IgD-negative memory B cell (primary cell): ENCODE measurements at regions not wholly inside any gene's neighbourhood (a gene's known extent, or its start where the extent isn't known, plus 50 kb on each side); places are given as distances from the start of the nearest gene placed in this dataset.
A peak's percentile ranks its signal among the peaks of the same experiment; 100 is the strongest.

ENCODE experiments used
- H3K27ac Mint-ChIP-seq, 3 donors: one replicate each; pipeline ENCODE4 v1.8.0; 2020 to 2022; ENCODE audit warnings: mild to moderate bottlenecking in 3 of 3, mixed read lengths in 3 of 3, moderate library complexity in 1 of 3
- H3K27me3 Mint-ChIP-seq: one replicate; pipeline ENCODE4 v1.8.0; 2021; ENCODE audit warnings: mixed read lengths
- H3K36me3 Mint-ChIP-seq: one replicate; pipeline ENCODE4 v1.8.0; 2020; ENCODE audit warnings: mild to moderate bottlenecking, mixed read lengths
- H3K4me1 Mint-ChIP-seq, 3 donors: one replicate each; pipeline ENCODE4 v1.8.0; 2020 to 2022; ENCODE audit warnings: mixed read lengths in 3 of 3, mild to moderate bottlenecking in 1 of 3
- H3K4me3 Mint-ChIP-seq, 4 donors: one replicate each; pipeline ENCODE4 v1.8.0; 2020 to 2022; ENCODE audit warnings: mild to moderate bottlenecking in 4 of 4, mixed read lengths in 4 of 4, moderate library complexity in 3 of 4
- H3K9me3 Mint-ChIP-seq, 3 donors: one replicate each; pipeline ENCODE4 v1.8.0; 2020 to 2021; ENCODE audit warnings: mixed read lengths in 3 of 3, mild to moderate bottlenecking in 1 of 3

DNA sequence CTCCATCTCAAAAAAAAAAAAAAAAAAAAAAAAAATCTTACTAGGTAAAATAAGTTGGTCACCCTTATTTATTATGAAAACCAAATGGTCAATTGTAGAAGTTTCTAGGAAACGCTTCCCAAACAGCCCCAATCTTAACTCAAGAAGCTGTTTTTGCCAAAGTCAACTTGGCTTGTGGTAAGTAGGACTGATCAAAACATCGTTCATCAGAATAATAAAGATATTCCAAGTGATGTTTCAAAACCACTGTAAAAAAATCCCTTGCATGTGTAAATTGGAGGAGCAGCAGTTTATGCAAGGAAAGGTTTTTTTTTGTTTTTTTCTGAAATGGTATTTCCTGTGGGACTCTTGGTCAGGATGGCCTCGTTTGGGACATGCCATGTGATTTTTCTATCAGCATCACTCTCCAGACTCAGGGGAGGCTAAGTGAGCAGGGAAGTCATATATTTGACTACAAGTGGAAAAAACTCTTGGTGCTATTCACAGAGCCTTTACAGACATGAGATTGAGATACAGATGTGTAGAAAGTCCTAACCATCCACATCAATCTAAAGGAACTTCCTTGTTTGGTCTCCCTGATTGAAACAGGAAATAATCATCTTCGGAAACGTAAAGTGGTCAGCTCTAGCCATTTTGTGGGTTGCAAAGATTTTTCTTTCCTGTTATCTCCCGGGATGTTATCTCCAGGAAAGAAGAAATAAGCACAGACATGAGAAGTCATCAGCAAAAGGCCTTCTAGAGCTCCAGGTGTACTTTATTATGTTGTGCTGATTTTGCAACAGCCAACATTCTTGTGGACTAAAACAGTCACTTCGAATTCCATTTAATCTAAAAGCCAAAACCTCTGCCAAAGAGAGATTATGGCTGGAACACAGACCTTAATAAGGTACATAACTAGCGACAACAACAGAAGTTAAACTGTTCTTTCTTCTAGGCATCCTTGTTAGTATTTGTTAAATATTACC is 177.8 kb downstream of the EDN1 start:
- Mint-ChIP-seq H3K36me3 (peaks cover 2% of the 10 kb centered on the region), H3K9me3 (peaks cover 0 to 4% (median 0%) of the 10 kb centered on the region in 3 donors), H3K27me3 (no peaks in the 10 kb centered on the region), H3K4me3 (no peak overlapping the region), H3K27ac (no peak overlapping the region), H3K4me1 (peaks cover 0 to 2% (median 0%) of the 10 kb centered on the region in 3 donors)

DNA sequence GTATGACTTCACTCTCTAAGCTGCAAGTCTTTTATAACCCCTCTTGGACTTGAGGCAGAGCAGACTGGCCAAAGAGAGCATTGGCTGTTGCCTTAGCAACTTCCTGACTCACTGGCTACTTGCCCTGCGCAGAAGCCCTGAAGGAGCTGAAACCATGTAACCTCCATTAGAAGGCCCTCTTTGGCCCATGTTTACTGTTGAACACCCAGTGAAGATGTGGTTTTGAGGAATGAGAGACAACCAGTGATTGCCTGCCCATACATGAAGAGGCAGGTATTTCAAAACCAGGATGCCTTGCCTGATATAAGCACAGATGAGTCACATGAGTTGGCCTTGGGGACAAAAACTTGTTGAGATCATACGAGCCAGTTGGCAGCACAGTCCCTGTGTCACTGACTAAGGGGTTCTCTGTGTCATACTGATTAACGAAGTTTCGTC is 182.5 kb downstream of the EDN1 start:
- Mint-ChIP-seq H3K9me3 (peaks cover 0 to 2% (median 0%) of the 10 kb centered on the region in 3 donors), H3K36me3 (peaks cover 2% of the 10 kb centered on the region), H3K4me1 (peaks cover 0 to 4% (median 4%) of the 10 kb centered on the region in 3 donors), H3K27me3 (peaks cover 1% of the 10 kb centered on the region), H3K27ac (no peak overlapping the region), H3K4me3 (no peak overlapping the region)

- Mint-ChIP-seq H3K36me3 (peaks cover 2% of the 10 kb centered on the region), H3K9me3 (peaks cover 0 to 2% (median 0%) of the 10 kb centered on the region in 3 donors), H3K27me3 (peaks cover 1% of the 10 kb centered on the region), H3K27ac (no peak overlapping the region), H3K4me3 (no peak overlapping the region), H3K4me1 (peaks cover 0 to 4% (median 2%) of the 10 kb centered on the region in 3 donors)
Observed at GRCh38 chr6:12473494-12473893, 183.3 kb downstream of the EDN1 start.

DNA sequence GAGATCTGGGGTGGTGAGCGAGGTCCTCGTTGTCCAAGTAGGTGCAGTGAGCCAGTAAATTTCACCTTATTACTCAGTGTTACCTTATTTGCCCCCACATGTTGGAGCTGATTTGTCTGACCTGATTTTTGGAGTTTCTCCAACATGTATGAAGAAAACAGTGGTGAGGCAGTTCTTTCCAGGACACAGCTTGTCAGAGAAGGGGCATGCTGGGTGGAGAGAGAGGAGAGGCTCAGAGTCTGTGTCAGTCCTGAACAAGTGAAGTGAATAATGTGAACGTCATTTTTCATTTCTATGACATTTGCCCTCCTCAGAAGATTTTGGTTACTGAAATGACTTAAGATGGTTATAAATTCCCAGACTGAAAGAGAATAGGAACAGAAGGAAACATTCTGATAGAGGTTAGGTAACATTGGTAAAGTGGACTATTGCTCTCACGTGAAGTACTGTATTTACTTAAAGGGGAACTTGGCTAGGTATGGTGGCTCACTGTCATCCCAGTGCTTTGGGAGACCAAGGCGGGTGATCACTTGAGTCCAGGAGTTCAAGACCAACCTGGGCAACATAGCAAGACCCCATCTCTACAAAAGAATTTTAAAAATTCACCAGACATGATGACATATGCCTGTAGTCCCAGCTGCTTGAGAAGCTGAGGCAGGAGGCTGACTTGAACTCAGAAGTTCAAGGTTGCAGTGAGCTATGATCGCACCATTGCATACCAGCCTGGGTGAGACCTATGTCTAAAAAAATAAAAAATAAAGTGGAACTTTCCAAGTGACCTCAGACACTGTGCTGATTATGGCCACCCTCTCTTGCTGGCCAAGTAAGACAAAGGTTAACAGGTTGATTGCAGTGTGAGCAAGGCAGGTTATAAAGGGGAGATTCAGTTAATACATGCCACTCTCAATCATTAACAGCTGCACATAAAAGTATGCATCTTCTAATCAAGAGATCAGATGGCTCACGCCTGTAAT is 184.3 kb downstream of the EDN1 start:
- Mint-ChIP-seq H3K27ac (no peak overlapping the region), H3K27me3 (peaks cover 1% of the 10 kb centered on the region)

DNA sequence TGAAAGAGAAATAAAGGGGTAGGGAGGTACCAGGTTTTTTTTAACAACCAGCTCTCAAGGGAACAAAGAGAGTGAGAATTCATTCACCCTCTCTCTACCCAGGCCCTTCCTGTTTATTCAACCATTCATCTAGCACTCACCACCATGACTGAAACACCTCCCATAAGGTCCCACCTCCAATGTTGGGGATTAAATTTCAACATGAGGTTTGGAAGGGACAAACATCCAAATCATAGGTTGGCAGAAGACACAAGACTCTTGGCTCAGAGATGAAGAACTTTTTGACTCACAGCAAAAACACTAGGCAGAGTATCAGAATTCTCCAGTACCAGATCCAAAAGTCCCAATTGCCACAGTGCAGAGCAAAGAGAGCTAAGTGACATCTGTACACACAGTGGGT is 186.3 kb downstream of the EDN1 start:
- no peaks in the 10 kb centered on the region for H3K36me3 Mint-ChIP-seq
- H3K4me1 Mint-ChIP-seq, result peaks cover 0 to 4% (median 4%) of the 10 kb centered on the region in 3 donors
- no peak overlapping the region for H3K4me3 Mint-ChIP-seq
- H3K27ac Mint-ChIP-seq, result no peak overlapping the region
- H3K9me3 Mint-ChIP-seq, result no peaks in the 10 kb centered on the region
- H3K27me3 Mint-ChIP-seq, result peaks cover 1% of the 10 kb centered on the region

More for the DNA sequence above, 184.3 kb downstream of the EDN1 start:
- Mint-ChIP-seq H3K9me3 (peaks cover 0 to 2% (median 0%) of the 10 kb centered on the region in 3 donors), H3K4me3 (no peak overlapping the region), H3K4me1 (peaks cover 0 to 4% (median 4%) of the 10 kb centered on the region in 3 donors), H3K36me3 (peaks cover 2% of the 10 kb centered on the region)

DNA sequence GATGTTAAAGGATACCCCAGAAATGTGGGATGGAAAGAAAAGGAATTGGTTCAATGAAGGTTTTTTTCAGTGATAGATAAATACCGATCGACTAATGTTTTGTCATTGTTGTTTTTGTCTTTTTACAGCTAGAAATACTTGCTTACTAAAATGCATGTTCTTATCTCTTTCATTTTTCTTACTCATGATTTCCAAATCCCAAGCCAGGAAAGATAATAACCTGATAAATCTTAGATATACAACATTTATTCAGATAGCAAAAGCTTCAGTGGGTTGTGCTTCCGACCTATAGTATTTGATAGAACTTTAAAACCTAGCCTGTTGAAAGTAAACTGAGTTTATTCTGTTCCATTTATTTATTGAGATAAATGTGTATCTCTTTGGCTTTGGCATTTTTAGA is 187.5 kb downstream of the EDN1 start:
- Mint-ChIP-seq H3K9me3 (no peaks in the 10 kb centered on the region), H3K36me3 (no peaks in the 10 kb centered on the region), H3K27ac (no peak overlapping the region), H3K4me3 (no peak overlapping the region), H3K27me3 (peaks cover 1% of the 10 kb centered on the region), H3K4me1 (peaks cover 0 to 6% (median 4%) of the 10 kb centered on the region in 3 donors)

- Mint-ChIP-seq H3K27ac (no peak overlapping the region), H3K4me1 (peaks cover 5 to 13% (median 8%) of the 10 kb centered on the region in 3 donors), H3K4me3 (no peak overlapping the region), H3K36me3 (no peaks in the 10 kb centered on the region), H3K27me3 (peaks cover 2% of the 10 kb centered on the region), H3K9me3 (no peaks in the 10 kb centered on the region)
Observed at GRCh38 chr6:12478921-12479320, 188.8 kb downstream of the EDN1 start.

DNA sequence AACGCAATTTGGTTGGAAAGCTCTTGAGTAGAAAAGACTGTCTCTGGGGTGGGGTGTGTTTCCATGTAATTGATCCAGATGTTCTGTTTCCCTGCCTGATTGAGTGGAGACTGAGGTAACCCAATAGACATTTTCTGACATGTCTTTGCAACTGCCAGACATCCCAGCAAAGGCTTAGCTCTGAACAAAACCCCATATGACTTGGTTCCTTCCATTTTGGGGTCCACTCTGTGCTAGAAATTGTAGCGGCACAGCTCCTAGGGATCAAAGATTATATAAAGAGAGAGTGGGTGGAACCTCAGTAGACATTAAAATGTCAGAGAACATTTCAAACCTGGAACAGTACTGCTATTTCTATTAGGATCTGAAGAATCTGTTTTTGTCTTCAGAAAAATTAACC is 189.3 kb downstream of the EDN1 start:
- no peaks in the 10 kb centered on the region for H3K9me3 Mint-ChIP-seq

DNA sequence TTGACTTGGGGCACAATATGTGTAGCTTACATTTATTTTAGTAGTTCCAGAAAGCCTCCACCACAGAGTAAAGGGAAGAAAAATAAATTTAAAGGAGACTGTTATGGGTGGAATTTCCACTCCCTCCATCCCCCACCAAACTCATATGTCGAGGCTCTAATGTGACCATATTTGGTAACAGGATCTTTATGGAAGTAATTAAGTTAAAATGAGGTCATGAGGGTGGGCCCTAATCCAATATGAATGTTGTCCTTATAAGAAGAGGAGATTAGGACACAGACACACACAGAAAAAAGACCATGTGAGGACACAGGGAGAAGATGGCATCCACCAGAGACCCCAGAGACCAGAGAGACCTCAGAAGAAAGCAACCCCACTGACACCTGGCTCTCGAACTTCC is 189.7 kb downstream of the EDN1 start:
- no peak overlapping the region for H3K4me3 Mint-ChIP-seq
- H3K36me3 Mint-ChIP-seq, result no peaks in the 10 kb centered on the region
- H3K27ac Mint-ChIP-seq, result no peak overlapping the region
- no peaks in the 10 kb centered on the region for H3K9me3 Mint-ChIP-seq
- H3K4me1 Mint-ChIP-seq, result peaks cover 5 to 13% (median 8%) of the 10 kb centered on the region in 3 donors
- peaks cover 2% of the 10 kb centered on the region for H3K27me3 Mint-ChIP-seq

More for the DNA sequence above, 189.3 kb downstream of the EDN1 start:
- Mint-ChIP-seq H3K4me3 (no peak overlapping the region), H3K4me1 (peaks cover 5 to 13% (median 8%) of the 10 kb centered on the region in 3 donors), H3K27me3 (peaks cover 2% of the 10 kb centered on the region), H3K36me3 (no peaks in the 10 kb centered on the region), H3K27ac (no peak overlapping the region)

DNA sequence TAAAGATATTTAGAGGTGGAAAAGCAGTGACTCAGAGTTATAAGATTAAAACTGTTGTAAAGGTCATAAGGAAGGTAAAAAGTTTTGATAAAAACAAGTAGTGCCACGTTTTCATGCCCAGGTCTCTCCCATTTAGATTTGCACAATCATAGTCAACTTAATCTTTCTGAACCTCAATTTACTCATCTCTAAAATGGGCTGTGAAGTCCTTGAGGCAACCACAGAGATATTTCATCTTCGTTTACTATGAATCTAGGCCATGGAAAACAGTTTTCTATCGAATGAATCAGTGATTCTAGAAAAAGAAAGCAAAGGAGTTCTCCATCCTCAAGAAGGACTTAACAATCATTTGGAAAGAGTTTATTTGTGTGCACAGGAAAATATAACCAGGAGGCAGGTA is 190.2 kb downstream of the EDN1 start:
- Mint-ChIP-seq H3K27ac (no peak overlapping the region), H3K27me3 (peaks cover 2% of the 10 kb centered on the region), H3K9me3 (no peaks in the 10 kb centered on the region), H3K36me3 (no peaks in the 10 kb centered on the region), H3K4me3 (no peak overlapping the region), H3K4me1 (peaks cover 5 to 13% (median 8%) of the 10 kb centered on the region in 3 donors)

- Mint-ChIP-seq H3K27ac (no peak overlapping the region), H3K36me3 (no peaks in the 10 kb centered on the region), H3K27me3 (peaks cover 1% of the 10 kb centered on the region), H3K4me1 (peaks cover 5 to 11% (median 8%) of the 10 kb centered on the region in 3 donors), H3K4me3 (no peak overlapping the region), H3K9me3 (no peaks in the 10 kb centered on the region)
Observed at GRCh38 chr6:12481292-12481691, 191.1 kb downstream of the EDN1 start.

DNA sequence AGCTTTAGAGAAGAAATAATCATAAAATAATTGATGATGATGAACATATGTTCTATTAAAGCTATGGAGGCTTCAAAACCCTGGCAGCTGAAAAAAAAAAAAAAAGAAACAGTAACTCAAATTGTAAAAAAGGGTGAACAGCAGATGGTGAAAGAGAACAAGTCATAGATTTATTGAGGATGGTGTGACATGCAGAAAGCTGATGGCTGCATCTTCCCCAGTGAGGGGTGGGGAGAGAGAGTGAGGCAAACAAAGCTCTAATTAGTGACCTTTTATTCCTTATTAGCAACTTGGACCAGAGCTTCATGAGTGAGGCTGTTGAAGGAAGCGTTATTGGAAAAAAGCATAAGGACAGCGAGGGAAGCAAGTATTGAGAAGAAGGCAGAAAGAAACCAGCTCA is 191.7 kb downstream of the EDN1 start:
- H3K36me3 Mint-ChIP-seq, result no peaks in the 10 kb centered on the region
- H3K4me3 Mint-ChIP-seq, result peak overlapping the region in 1 of 4 donors; percentile 13
- H3K4me1 Mint-ChIP-seq, result peaks cover 5 to 11% (median 8%) of the 10 kb centered on the region in 3 donors
- no peaks in the 10 kb centered on the region for H3K9me3 Mint-ChIP-seq
- H3K27me3 Mint-ChIP-seq, result peaks cover 1% of the 10 kb centered on the region
- no peak overlapping the region for H3K27ac Mint-ChIP-seq

GRCh38 chr6:12482386-12483375 is 192.5 kb downstream of the EDN1 start:
- Mint-ChIP-seq H3K36me3 (no peaks in the 10 kb centered on the region), H3K9me3 (no peaks in the 10 kb centered on the region), H3K4me1 (peaks cover 5 to 11% (median 8%) of the 10 kb centered on the region in 3 donors), H3K27ac (peak overlapping the region in 1 of 3 donors; percentile 80), H3K27me3 (peaks cover 3% of the 10 kb centered on the region), H3K4me3 (peak overlapping the region in 3 of 4 donors; percentile 63 to 93 (median 88))

DNA sequence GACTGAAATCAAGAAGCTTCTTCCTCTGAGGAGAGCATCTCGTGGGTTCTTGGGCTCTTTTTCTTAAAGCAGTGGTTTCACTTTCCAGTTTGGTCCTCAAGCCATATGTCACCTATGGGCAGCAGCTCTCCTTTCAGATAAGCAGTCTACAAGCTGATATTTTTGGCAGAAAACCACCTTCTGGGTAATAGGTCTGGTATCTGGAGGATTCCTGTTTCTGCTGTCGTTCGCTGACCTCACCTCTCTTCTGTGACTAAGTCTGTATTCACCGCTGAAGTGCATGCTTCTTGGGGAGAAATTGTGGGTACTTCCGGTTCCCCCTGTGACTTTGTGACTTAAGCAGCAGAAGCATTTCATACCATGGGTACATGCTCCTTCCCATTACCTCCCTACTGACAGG is 193.6 kb downstream of the EDN1 start:
- Mint-ChIP-seq H3K27me3 (peaks cover 3% of the 10 kb centered on the region), H3K27ac (peak overlapping the region in 1 of 3 donors; percentile 80), H3K4me3 (peak overlapping the region in 3 of 4 donors; percentile 63 to 93 (median 88)), H3K36me3 (peaks cover 4% of the 10 kb centered on the region), H3K9me3 (no peaks in the 10 kb centered on the region), H3K4me1 (peaks cover 5 to 11% (median 8%) of the 10 kb centered on the region in 3 donors)
